Smooth muscle cell (in vitro differentiated cells): ENCODE measurements at regions not wholly inside any gene's neighbourhood (a gene's known extent, or its start where the extent isn't known, plus 50 kb on each side); places are given as distances from the start of the nearest gene placed in this dataset.

Experiments used
- DNase-seq: peaks from one replicate; lab custom pipeline; 2025; ENCODE audit not compliant: unreplicated experiment; lab: John Stamatoyannopoulos, UW
- H2AFZ ChIP-seq: fragments of 200-600 bp; sonication (generic); 2 replicates; pipeline ENCODE4 v1.6.0; 2016; ENCODE audit warnings: antibody characterized with exemption, low read depth, mild to moderate bottlenecking
- H3F3A ChIP-seq: fragments of 200-600 bp; sonication (generic); 2 replicates; pipeline ENCODE4 v1.6.0; 2017; ENCODE audit warnings: antibody characterized with exemption, low read depth
- H3K27ac ChIP-seq: fragments of 200-600 bp; sonication (generic); 2 replicates; pipeline ENCODE4 v1.5.1; 2016; ENCODE audit warnings: low read depth, mild to moderate bottlenecking
- H3K27me3 ChIP-seq: fragments of 200-600 bp; sonication (generic); 2 replicates; pipeline ENCODE4 v1.6.1; 2016; ENCODE audit warnings: low read depth, mild to moderate bottlenecking
- H3K36me3 ChIP-seq: fragments of 200-600 bp; sonication (generic); 2 replicates; pipeline ENCODE4 v1.5.1; 2016; ENCODE audit warnings: low read depth
- H3K4me1 ChIP-seq: fragments of 200-600 bp; sonication (generic); 2 replicates; pipeline ENCODE4 v1.5.1; 2016; ENCODE audit warnings: low read depth
- H3K4me2 ChIP-seq: fragments of 200-600 bp; sonication (generic); 2 replicates; pipeline ENCODE4 v1.6.0; 2016; ENCODE audit warnings: mild to moderate bottlenecking
- H3K4me3 ChIP-seq: fragments of 200-600 bp; sonication (generic); 2 replicates; pipeline ENCODE4 v1.5.1; 2016; ENCODE audit warnings: mild to moderate bottlenecking
- H3K79me2 ChIP-seq: fragments of 200-600 bp; sonication (generic); 2 replicates; pipeline ENCODE4 v1.6.0; 2016; ENCODE audit warnings: low read depth, mild to moderate bottlenecking
- H3K9ac ChIP-seq: fragments of 200-600 bp; sonication (generic); 2 replicates; pipeline ENCODE4 v1.6.0; 2016; ENCODE audit warnings: low read depth
- H3K9me3 ChIP-seq: fragments of 200-600 bp; sonication (generic); replicated peaks from 2 replicates; pipeline ENCODE4 v1.5.1; 2016; ENCODE audit warnings: low read depth
- H4K20me1 ChIP-seq: fragments of 200-600 bp; sonication (generic); 2 replicates; pipeline ENCODE4 v1.6.0; 2016; ENCODE audit warnings: low read depth
- CTCF ChIP-seq: fragments of 200-600 bp; sonication (generic); IDR thresholded peaks from 2 replicates; pipeline ENCODE4 v1.5.1; 2017; ENCODE audit warnings: borderline replicate concordance, mild to moderate bottlenecking, antibody characterized with exemption; ENCODE audit not compliant: insufficient read depth, poor library complexity, severe bottlenecking
- WGBS: methylation state at CpG from one replicate; pipeline ENCODE4 v1.1.7; 2016; ENCODE audit warnings: low lambda C conversion rate; 5-methylcytosine and 5-hydroxymethylcytosine counted together

GRCh38 chr2:81895620-81896250 is 1591.2 kb upstream of the LRRTM1 start:
- H3K4me3 ChIP-seq = peak overlapping the region; percentile 9
- H3K79me2 ChIP-seq = no peaks in the 10 kb centered on the region
- 94% methylated on average over 5 of the region's 5 CpGs for WGBS
- TF ChIP-seq CTCF = no peak
- no peaks in the 10 kb centered on the region for H3K4me1 ChIP-seq
- H3K27me3 ChIP-seq = no peaks in the 10 kb centered on the region
- no peaks in the 10 kb centered on the region for H3K36me3 ChIP-seq
- no peaks in the 10 kb centered on the region for H4K20me1 ChIP-seq
- H3K9ac ChIP-seq = no peak overlapping the region
- H3K27ac ChIP-seq = no peak overlapping the region
- H3F3A ChIP-seq = no peaks in the 10 kb centered on the region
- H2AFZ ChIP-seq = peak overlapping the region; percentile 52
- no peaks in the 10 kb centered on the region for H3K9me3 ChIP-seq
- H3K4me2 ChIP-seq = no peak overlapping the region
- DNase-seq = no peak

GRCh38 chr2:81894451-81894990 is 1590.0 kb upstream of the LRRTM1 start:
- H4K20me1 ChIP-seq = no peaks in the 10 kb centered on the region
- no peak overlapping the region for H3K27ac ChIP-seq
- 51% methylated on average over 3 of the region's 3 CpGs for WGBS
- H3K9me3 ChIP-seq = no peaks in the 10 kb centered on the region
- no peak for DNase-seq
- TF ChIP-seq CTCF = peak; percentile 15
- H3K4me1 ChIP-seq = no peaks in the 10 kb centered on the region
- no peaks in the 10 kb centered on the region for H3K79me2 ChIP-seq
- no peaks in the 10 kb centered on the region for H3K27me3 ChIP-seq
- H3F3A ChIP-seq = no peaks in the 10 kb centered on the region
- peak overlapping the region; percentile 75 for H2AFZ ChIP-seq
- H3K36me3 ChIP-seq = no peaks in the 10 kb centered on the region
- no peak overlapping the region for H3K9ac ChIP-seq
- peak overlapping the region; percentile 58 for H3K4me2 ChIP-seq
- no peak overlapping the region for H3K4me3 ChIP-seq

- H2AFZ ChIP-seq = no peak overlapping the region
- 86% methylated on average over 4 of the region's 4 CpGs for WGBS
- no peak for TF ChIP-seq CTCF
- H4K20me1 ChIP-seq = no peaks in the 10 kb centered on the region
- no peaks in the 10 kb centered on the region for H3K9me3 ChIP-seq
- no peaks in the 10 kb centered on the region for H3F3A ChIP-seq
- no peaks in the 10 kb centered on the region for H3K27me3 ChIP-seq
- no peaks in the 10 kb centered on the region for H3K36me3 ChIP-seq
- H3K9ac ChIP-seq = no peak overlapping the region
- H3K4me1 ChIP-seq = no peaks in the 10 kb centered on the region
- no peaks in the 10 kb centered on the region for H3K79me2 ChIP-seq
- no peak for DNase-seq
- H3K4me2 ChIP-seq = no peak overlapping the region
- no peak overlapping the region for H3K27ac ChIP-seq
- H3K4me3 ChIP-seq = no peak overlapping the region
Measured at GRCh38 chr2:81876624-81877023, 1572.1 kb upstream of the LRRTM1 start.

GRCh38 chr2:81872006-81872405 is 1567.5 kb upstream of the LRRTM1 start:
- H3K4me3 ChIP-seq = no peak overlapping the region
- H3K27ac ChIP-seq = no peak overlapping the region

More at GRCh38 chr2:81872006-81872405, 1567.5 kb upstream of the LRRTM1 start:
- Histone ChIP-seq H3K4me1 (no peaks in the 10 kb centered on the region), H3K79me2 (no peaks in the 10 kb centered on the region), H2AFZ (no peak overlapping the region), H3F3A (no peaks in the 10 kb centered on the region), H3K9ac (no peak overlapping the region), H3K27me3 (no peaks in the 10 kb centered on the region), H4K20me1 (no peaks in the 10 kb centered on the region), H3K36me3 (no peaks in the 10 kb centered on the region), H3K9me3 (no peaks in the 10 kb centered on the region), H3K4me2 (no peak overlapping the region)
- 92% methylated on average over 1 of the region's 1 CpG for WGBS
- TF ChIP-seq CTCF = no peak
- no peak for DNase-seq
